Kidney (tissue), 13 donors: ENCODE measurements at regions not wholly inside any gene's neighbourhood (a gene's known extent, or its start where the extent isn't known, plus 50 kb on each side); places are given as distances from the start of the nearest gene placed in this dataset.

Source experiments
- DNase-seq, 5 donors: peaks; one replicate each; pipeline ENCODE4 v3.0.0-alpha.2; 2013 to 2020
- FAIRE-seq: peaks from 2 replicates; lab custom pipeline; 2012; peaks lifted over from hg19 to GRCh38; lab: Jason Lieb, UNC
- H3K27ac ChIP-seq, 2 donors: one replicate each; pipeline ENCODE4 v1.7.0; 2013; ENCODE audit warnings: low read depth in 2 of 2, low read length in 2 of 2, inconsistent platforms in 1 of 2
- H3K27me3 ChIP-seq: one replicate; pipeline ENCODE4 v1.7.1; 2013; ENCODE audit warnings: low read length, inconsistent platforms; ENCODE audit not compliant: control insufficient read depth, insufficient read depth
- H3K36me3 ChIP-seq, 3 donors: one replicate each; pipeline versions ENCODE4 v1.7.0 to v1.7.1; 2013; ENCODE audit warnings: low read length in 3 of 3, control low read depth in 1 of 3, inconsistent platforms in 1 of 3; ENCODE audit not compliant: insufficient read depth in 3 of 3, control insufficient read depth in 2 of 3
- H3K4me1 ChIP-seq, 3 donors: one replicate each; pipeline versions ENCODE4 v1.7.0 to v1.7.1; 2013; ENCODE audit warnings: low read length in 3 of 3, inconsistent platforms in 1 of 3, low read depth in 1 of 3; ENCODE audit not compliant: control insufficient read depth in 2 of 3, insufficient read depth in 2 of 3
- H3K4me3 ChIP-seq, 3 donors: one replicate each; pipeline versions ENCODE4 v1.7.0 to v1.8.1; 2013; ENCODE audit warnings: low read length in 3 of 3, control low read depth in 1 of 3, inconsistent platforms in 1 of 3
- H3K9ac ChIP-seq, 3 donors: one replicate each; pipeline versions ENCODE4 v1.7.0 to v1.7.1; 2013; ENCODE audit warnings: low read length in 3 of 3, control low read depth in 1 of 3, inconsistent platforms in 1 of 3
- H3K9me3 ChIP-seq, 3 donors: one replicate each; pipeline versions ENCODE4 v1.7.0 to v1.7.1; 2013; ENCODE audit warnings: low read length in 3 of 3, control low read depth in 1 of 3, inconsistent platforms in 1 of 3; ENCODE audit not compliant: control insufficient read depth in 2 of 3, insufficient read depth in 1 of 3
- intact Hi-C: fragments of 100-400 bp; cut with DNase I; formaldehyde crosslinking; loops from one replicate; pipeline ENCODE4 v1.11.1; 2022
- TF ChIP-seq, protein P1 (sequence below): IDR thresholded peaks from 3 replicates; pipeline ENCODE4 v1.5.1; 2012; ENCODE audit warnings: mild to moderate bottlenecking, moderate library complexity, borderline replicate concordance; ENCODE audit not compliant: insufficient read depth; ENCODE audit errors: extremely low read depth
- donor health status: control.
- donor health status: control.
- donor health status: control.
- donor health status: control.
- donor health status: control.
- donor health status: DM: yes; HTN: yes; CAD: no.
- donor health status: Normal renal cell carcinoma (clear cell type).

DNA sequence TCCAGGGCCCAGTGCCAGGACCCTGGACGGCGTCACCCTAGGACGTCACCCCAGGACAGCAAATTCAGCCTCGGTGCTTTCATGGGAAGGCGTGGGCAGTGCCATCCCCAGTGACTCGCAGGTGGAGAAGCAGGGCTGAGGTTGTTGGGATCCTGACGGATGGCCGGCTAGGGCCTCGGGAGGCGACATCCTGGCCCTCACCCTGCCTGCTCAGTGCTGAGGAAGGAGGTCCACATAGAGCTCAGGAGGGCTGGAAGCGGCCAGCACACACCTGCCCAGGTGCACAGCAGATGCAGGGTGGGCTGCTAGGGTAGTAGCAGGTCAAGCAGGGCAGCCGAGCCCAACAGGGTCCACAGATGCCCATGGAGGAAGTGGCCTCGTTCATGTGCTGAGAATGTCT, 482.0 kb upstream of the SALL3 start:
- Histone ChIP-seq H3K9ac (no peak overlapping the region), H3K36me3 (no peaks in the 10 kb centered on the region), H3K4me1 (no peaks in the 10 kb centered on the region), H3K27me3 (no peaks in the 10 kb centered on the region), H3K4me3 (no peak overlapping the region), H3K27ac (no peak overlapping the region), H3K9me3 (no peaks in the 10 kb centered on the region)
- TF ChIP-seq, protein P1, sequence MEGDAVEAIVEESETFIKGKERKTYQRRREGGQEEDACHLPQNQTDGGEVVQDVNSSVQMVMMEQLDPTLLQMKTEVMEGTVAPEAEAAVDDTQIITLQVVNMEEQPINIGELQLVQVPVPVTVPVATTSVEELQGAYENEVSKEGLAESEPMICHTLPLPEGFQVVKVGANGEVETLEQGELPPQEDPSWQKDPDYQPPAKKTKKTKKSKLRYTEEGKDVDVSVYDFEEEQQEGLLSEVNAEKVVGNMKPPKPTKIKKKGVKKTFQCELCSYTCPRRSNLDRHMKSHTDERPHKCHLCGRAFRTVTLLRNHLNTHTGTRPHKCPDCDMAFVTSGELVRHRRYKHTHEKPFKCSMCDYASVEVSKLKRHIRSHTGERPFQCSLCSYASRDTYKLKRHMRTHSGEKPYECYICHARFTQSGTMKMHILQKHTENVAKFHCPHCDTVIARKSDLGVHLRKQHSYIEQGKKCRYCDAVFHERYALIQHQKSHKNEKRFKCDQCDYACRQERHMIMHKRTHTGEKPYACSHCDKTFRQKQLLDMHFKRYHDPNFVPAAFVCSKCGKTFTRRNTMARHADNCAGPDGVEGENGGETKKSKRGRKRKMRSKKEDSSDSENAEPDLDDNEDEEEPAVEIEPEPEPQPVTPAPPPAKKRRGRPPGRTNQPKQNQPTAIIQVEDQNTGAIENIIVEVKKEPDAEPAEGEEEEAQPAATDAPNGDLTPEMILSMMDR, result no peak
- intact Hi-C loops, result no loop called here
- no peak for FAIRE-seq
- no peak for DNase-seq

DNA sequence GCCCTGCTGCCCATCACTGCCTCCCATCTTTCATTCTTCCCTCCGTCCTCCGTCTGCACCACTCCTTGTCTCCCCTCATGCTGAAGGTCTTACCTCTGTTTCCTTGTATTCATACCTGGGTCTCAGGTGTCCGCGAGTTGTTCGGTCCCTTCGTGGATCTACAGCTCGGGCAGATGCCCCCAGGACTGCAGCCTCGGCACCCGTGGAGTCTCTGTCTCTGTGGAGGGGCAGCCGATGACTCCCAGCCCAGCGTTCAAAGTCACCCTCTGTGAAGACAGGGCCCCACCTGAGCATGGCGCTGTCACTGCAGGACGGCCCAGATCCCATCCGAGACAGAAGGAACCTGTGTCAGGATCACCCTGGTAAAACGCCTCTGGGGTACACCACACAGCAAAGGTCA, 480.0 kb upstream of the SALL3 start:
- Histone ChIP-seq H3K36me3 (no peaks in the 10 kb centered on the region), H3K27ac (no peak overlapping the region), H3K27me3 (no peaks in the 10 kb centered on the region), H3K4me1 (no peaks in the 10 kb centered on the region), H3K9ac (no peak overlapping the region), H3K9me3 (no peaks in the 10 kb centered on the region), H3K4me3 (no peak overlapping the region)
- intact Hi-C loops, result no loop called here
- no peak for FAIRE-seq
- TF ChIP-seq, protein P1, result no peak
- DNase-seq, result no peak

DNA sequence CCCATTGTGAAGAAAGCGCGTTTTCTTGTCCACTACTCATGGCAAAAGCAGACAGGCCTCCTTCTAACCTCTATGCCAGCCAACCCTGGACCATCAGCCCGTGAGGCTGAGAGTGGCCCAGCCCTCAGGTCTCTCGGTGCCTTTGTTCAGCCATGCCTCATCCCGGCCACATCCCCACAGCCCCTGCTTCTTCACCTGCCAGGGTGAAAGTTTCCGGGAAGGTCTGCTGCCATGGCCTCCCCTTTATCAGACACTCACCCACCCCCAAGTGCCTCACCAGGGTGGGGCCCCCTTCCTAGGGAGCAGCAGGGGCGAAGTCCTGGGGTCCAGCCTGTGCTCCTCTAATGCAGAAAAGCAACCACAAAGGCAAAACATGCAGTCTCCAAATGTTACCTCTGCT, 478.4 kb upstream of the SALL3 start:
- Histone ChIP-seq H3K4me3 (no peak overlapping the region), H3K36me3 (no peaks in the 10 kb centered on the region), H3K9ac (no peak overlapping the region), H3K4me1 (no peaks in the 10 kb centered on the region), H3K27ac (no peak overlapping the region), H3K9me3 (no peaks in the 10 kb centered on the region), H3K27me3 (no peaks in the 10 kb centered on the region)
- DNase-seq (no peak), FAIRE-seq (no peak)
- TF ChIP-seq, protein P1, result no peak
- intact Hi-C loops, result no loop called here

DNA sequence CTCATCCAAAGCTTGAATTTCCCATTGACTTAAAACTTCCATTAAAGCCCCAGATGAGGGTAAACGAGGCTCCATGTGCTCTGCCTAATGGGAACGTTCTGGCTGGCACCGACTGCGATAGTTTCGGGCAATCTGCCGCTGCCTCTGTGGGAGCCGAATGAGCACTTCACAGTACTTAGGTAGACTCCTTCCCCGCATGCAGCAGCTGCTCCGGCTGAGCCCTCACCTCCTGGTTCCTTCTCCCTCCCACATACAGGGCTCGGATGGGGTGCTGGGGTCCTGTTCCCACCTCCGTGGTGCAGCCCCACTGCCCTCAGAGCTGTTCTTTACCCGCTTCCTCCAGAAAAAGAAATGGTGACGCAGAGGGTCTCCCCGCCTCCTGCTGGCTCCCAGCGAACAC, 476.5 kb upstream of the SALL3 start:
- Histone ChIP-seq H3K36me3 (no peaks in the 10 kb centered on the region), H3K4me3 (no peak overlapping the region), H3K4me1 (no peaks in the 10 kb centered on the region), H3K9ac (no peak overlapping the region), H3K27me3 (no peaks in the 10 kb centered on the region), H3K9me3 (no peaks in the 10 kb centered on the region), H3K27ac (no peak overlapping the region)
- FAIRE-seq (no peak), DNase-seq (no peak)
- intact Hi-C loops, result no loop called here
- TF ChIP-seq, protein P1, result no peak
